GDM1 (cell line): ENCODE measurements at regions not wholly inside any gene's neighbourhood (a gene's known extent, or its start where the extent isn't known, plus 50 kb on each side); places are given as distances from the start of the nearest gene placed in this dataset.
"Not testable (repeated sequence)": the region's sequence is repeated elsewhere in the genome, so short reads cannot be mapped to it uniquely, and the experiment has no call there.

Experiments used
- DNase-seq: peaks from one replicate; lab custom pipeline; 2025; lab: John Stamatoyannopoulos, UW

DNA sequence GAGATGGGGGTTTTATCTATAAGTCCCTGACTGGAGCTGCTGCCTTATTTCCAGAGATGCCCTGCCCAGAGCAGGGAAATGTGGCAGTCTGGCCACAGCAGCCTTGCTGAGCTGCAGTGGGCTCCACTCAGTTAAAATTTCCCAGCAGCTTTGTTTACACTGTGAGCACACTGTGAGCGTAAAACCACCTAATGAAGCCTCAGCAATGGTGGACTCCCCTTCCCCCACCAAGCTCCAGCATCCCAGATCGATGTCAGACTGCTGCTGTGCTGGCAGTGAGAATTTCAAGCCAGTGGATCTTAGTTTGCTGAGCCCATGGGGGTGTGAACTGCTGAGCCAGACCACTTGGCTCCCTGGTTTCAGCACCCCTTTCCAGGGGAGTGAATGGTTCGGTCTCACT is 208.7 kb upstream of the RAI14 start:
- DNase-seq, result no peak

DNA sequence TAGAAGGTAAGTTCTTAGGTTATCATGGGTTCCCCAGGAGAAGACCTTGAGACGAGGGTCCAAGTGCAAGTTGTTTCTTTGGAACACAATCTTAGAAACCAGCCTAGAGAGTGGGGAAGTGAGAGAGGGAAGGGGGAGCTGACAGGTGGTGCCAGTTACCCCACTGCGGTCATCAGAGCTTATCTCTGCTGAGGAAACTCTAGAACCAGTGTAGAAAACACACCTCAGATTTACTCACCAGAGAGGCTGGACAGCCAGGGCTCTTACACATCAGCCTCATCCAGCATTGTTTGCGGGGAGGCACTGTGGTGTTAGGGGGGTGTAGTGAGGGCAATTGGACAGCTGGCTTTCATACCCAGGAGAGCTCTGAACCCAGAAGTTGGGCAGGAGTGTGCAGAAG is 206.5 kb upstream of the RAI14 start:
- no peak for DNase-seq

DNA sequence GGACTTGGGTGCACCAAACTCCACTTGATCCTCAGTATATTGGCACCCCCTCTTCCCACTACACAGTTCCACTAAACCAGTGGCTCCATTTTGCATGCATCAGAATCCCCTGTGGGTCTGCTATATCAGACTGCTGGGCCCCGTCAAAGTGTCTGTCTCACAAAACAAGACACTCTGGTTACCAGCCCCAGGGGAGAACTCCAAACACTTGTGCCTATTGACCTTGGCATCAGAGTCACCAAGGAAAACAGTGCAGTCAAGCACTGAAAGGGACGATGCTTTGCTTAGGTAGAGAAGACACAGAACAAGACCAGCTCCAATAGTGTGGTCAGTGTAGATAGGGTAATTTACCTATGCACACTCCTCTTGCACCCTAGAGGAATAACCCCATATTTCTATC is 205.8 kb upstream of the RAI14 start:
- no peak for DNase-seq

DNA sequence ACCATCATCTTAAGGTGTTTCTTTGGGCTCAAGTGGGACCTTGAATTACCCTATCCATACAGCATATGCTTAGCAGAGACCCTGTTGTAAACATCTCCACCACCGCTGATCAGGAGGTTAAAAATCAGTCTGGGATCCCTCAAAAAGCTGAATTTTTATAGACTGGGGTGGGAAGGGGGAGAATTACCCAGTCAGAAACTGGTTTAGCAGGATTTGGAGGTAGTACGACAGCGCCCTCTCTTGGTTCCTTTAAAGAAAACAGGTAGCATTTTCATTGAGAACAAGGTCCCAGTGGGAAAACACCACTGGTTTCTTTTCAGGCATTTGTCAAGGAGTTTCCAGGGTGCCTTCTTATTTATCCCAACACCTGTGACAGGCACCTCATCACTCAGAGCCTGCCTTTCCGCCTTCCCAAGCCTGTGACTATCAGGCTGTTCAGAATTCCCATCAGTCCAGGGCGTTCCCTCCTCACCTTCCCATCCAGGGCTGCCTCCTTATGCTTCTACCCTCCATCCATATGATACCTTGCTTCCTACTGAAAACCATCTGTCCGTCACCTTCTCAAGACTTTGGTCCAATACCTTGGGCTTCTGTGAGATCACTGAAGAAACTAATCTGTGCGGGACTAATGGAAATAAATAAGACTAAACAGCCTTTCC is 203.8 kb upstream of the RAI14 start:
- DNase-seq, result no peak

DNA sequence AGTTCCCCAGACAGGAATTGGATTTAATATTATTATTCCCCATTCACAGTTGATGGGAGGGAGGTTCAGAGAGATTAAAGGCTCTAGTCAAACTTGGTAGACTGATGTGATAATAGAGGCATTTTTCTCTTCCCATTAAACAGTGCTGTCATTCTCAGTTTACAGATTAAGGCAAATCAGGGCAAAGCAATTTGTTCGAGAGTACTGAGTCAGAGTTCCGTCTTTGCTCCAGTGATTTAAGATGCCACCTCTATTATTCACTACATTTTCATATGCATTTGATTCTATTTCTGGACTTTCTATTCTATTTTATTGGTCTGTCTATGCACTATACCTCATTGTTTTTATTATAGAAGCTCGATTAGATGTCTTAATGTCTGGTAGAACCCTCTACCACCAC is 201.0 kb upstream of the RAI14 start:
- no peak for DNase-seq

DNA sequence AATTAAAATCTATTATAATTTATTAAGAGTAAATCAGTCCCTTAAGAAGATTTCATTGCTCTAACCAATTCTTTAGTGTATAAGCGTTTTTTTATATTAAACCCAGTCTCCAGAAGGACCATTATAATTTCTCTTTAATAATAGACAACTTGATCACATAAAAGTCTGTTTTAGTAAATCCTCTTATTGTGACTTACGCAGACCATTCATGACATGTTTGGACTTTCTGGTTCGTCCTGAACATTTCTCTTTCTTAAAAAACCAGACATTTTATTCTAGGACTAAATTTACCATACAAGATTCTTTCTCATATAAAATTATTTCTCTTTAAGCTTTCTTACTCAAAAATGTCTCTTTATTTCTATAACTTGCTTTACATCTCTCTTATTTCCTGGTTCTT is 196.2 kb upstream of the RAI14 start:
- DNase-seq, result no peak

DNA sequence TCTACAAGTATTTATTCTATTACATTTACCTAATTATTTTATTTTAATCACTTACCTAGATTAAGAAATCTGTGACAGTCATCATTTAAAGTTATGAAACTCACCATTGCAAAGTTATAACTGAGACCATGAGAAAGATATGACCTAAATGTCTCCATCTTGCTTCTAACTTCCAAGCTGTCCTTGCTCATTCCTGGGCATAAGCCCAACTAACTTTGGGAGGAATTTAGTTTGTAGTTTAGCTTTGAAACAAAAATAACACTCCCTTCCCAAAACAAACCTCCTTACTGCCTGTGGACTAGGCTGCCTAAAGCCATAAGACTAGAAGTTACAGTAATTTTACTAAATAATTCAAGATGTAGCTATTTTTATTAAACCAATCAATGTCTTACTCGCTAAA is 195.6 kb upstream of the RAI14 start:
- no peak for DNase-seq

DNA sequence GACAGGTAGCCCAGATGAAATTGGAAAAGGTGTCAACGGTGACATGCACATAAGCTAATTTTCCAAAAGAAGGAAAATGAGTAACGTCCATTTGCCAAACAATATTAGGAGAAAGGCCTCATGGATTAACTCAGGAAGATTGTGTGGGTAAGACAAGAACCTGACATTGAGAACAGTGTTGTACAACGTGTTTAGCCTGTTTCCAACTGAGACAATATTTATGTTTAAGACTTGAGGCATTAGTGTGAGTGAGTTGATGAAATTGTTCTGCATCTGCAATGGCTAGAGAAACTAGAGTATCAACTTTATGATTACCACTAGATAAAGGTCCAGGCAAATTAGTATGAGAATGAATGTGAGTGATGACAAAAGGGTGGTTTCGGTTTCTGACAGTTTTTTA is 191.3 kb upstream of the RAI14 start:
- no peak for DNase-seq

DNA sequence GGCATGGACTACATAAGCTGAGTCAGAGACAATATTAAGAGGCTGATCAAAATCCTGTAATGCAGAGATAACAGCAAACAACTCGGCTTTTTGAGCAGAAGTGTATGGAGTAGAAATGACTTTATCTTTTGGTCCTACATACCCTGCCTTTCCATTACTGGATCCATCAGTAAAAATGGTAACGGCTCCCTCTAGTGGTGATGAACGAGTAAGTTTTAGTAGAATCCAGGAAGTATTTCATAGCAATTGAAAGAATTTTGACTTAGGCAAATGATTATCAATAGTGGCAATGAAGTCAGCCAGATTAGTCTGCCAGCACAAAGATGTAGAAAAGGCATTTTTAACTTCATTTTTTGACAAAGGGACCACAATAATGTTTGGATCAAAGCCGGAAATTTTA is 190.8 kb upstream of the RAI14 start:
- not testable (repeated sequence) for DNase-seq

DNA sequence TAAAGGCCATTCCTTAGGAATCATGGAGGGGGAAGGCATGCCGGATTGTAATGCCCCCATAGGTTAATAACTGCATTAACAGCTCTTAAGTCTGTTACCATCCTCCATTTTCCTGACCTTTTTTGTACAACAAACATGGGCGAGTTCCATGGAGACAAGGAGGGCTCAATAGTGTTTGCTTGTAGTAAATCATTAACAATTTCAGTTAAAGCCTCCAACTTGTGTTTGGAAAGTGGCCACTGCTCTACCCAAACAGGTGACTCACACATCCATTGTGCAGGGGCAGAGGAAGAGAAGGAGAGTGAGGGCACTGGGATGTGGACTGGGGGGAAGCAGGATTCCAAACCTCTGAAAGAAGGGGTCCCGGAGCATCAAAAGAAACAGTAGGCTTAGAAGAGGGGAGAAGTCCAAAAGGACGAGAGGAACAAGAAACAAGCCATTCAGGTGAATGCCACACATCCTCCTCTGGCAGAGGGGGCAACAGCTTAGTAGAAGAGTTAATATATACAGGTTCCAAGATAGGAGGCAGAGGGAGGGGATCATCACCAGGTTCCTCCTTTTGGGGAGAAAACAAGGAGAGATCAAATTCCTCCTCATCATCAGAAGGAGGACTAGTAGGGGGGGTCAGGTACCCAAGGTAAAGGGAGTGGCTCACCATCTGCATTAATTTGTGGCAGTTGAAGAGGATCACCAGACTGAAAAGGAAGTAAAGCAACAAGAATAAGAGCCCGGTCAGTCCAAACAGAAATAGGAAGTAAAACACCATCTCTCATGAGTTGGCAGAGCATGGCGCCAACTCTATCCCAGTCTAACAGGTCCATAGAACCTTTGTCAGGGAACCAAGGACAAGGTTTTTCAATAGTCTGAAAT is 189.4 kb upstream of the RAI14 start:
- DNase-seq, result not testable (repeated sequence)

DNA sequence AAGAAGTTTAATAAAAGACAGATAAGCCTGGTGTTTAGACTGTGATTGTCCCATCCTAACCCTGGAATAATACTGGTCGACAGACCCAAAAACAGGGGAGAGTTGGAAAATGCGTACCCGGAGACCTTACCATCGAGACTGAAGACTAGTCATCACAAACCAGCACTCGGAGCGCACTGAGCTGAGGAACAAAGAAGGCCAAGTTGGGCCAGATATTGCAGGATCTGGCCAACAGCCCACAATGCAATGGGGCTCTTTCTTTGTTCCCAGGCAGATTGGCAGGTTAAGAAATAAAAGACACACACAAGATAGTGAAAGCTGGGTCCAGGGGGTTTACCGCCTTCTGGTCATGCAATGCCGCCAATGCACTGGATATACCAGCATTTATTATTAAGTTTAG is 188.7 kb upstream of the RAI14 start:
- DNase-seq, result no peak

DNA sequence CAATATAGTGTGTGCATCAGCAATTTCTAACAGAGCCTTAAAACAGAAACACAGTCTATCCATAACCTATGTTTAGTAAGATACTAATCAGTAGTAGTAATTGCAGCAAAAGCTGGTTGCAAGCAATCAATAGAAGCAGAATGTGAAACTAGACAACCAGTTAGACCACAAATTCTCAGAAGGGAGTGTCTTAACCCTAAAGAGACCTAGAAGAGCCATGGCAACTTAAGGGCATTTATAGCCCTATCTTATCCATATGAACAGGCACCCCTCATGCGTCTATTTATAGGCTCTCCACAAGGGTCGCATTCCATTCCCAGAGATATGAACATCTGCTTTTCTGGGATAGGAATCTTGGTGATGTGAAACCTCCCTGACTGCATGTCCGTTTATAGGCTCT is 188.1 kb upstream of the RAI14 start:
- not testable (repeated sequence) for DNase-seq

DNA sequence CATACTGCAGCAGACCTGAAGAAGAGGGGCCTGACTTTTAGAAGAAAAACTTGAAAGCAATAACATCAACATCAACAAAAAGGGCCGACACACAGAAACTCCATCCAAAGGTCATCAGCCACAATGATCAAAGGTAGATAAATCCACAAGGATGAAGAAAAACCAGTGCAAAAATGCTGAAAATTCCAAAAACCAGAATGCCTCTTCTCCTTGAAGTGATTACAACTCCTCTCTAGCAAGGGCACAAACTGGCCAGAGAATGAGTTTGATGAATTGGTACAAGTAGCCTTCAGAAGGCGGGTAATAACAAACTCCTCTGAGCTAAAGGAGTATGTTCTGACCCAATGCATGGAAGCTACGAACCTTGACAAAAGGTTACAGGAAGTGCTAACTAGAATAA is 186.2 kb upstream of the RAI14 start:
- no peak for DNase-seq

DNA sequence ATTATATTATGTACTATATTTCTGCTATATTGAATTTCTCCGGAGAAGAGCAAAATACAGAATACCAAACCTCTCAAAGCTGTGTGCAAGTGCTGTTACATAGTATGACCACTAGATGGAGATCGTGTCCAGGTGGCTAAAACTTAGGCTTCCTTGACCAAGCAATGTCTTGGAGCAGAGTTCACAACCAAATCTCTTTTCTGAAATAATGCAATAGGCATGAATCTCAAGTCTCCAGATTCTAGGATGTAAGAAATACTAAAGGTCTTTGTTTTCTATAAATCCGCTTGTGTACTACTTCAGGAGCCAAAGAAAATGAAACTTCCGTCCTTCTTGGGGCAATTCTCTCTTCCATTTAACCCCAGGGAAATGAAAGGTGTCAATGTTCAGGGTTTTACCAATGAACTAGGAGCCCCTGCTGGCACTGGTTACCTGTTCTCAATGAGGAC is 181.5 kb upstream of the RAI14 start:
- no peak for DNase-seq

DNA sequence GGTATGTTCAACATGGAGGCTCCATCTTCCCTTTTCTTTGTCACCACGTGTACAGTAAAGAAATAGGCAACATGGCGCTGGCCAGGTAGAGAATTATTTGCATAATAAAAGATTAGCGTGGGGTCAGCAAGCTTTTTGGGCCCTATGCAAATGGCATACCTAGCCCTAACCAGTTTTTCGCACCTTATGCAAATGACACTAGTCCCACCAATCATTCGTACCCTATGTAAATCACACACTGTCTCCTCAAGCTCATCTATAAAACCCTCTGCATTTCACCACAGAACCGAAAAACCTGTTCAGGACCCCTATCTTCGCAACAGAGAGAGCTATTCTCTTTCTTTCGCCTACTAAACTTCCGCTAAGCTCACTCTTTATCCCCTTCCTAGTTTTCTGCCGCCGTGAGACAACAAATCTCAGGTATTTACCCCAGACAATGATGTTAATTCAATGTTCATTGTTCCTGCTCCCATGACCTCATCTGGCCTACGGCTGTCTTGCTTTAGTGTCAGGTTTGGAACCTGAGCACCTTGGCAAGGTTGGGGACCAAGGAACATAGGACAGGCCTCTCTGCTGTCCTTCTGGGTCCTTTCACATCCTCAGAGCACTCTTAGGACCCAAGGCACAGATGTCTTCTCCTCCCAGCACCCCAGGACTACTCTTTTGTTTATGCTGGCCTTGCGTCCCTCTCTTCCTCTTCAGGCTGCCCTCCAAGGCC is 180.7 kb upstream of the RAI14 start:
- DNase-seq, result no peak

DNA sequence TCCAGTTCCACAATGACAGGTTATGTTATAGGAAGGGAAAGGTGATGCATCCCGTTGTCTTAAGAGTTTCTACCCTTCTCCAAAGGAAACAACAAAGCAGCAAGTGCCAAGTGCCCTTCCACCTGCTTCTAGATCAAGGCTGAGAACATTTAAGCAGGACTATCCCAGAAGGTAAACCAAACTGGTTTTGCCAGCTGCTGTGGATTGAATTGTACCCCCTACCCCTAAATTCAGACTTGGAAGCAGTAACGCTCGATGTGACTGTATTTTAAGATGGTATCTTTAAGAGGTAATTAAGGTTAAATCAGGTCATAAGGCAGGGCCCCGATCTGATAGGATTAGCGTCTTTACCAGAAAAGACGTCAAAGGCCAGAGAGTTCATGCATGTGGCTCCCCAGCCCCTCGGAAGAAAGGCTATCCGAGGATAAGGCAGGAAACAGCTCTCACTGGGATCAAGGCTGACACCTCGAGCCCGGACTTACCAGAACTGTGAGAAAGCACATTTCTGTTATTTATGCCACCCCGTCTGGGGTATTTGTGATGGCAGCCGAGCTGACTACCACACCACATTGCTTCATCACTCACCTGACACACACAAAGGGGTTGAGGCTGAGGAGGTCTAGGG is 179.1 kb upstream of the RAI14 start:
- no peak for DNase-seq

DNA sequence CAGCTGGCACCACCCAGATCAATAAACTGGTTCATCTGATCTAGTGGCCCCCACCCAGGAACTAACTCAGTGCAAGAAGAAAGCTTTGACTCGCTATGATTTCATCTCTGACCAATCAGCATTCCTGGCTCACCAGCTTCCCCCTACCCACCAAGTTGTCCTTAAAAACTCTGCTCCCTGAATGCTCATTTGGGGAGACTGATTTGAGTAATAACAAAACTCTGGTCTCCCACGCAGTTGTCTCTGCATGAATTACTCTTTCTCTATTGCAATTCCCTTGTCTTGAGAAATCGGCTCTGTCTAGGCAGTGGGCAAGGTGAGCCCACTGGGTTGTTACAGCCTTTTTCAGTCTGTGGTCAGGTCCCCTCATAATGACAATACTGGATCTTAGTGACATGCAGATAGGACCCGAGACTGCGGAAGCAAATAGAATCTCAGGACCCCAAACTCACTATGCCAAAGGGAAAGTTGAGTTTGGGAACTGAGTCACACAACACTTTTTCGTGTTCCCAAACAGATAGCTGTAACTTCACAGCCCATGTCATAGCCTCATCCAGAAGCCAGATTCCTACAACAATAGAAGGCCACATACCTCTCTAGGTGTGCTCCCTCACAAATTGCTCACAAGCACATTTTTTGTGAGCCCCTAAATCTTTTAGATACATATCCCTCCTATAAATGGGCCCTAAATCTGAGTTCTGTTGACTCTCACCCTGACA is 175.2 kb upstream of the RAI14 start:
- DNase-seq, result no peak

DNA sequence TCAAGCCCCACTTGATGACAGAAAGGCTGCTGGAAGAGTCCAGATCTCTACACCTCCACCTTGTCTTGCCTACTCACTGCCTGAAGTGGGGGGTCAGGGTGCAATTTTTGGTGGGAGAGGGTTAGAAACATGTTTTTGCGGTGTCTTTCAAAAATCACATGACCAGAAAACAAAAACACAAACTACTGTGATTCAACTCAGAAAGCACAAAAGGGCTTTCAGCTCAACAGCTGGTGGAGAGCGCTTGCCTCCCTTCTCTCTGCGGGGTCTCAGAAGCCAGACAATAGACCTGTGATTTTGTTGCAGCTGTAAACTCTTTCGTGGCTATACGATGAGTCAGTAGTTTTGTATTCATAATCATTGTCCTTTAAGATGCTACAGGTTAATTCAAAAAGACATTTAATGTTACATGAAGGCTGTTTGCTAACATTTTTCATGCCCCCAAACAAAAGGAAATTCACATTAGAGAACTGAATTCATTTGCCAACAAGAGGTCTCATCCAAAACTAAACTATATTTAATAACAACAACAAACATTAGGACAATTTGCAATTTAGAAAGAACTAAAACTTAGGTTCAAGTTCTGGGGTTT is 172.6 kb upstream of the RAI14 start:
- no peak for DNase-seq

DNA sequence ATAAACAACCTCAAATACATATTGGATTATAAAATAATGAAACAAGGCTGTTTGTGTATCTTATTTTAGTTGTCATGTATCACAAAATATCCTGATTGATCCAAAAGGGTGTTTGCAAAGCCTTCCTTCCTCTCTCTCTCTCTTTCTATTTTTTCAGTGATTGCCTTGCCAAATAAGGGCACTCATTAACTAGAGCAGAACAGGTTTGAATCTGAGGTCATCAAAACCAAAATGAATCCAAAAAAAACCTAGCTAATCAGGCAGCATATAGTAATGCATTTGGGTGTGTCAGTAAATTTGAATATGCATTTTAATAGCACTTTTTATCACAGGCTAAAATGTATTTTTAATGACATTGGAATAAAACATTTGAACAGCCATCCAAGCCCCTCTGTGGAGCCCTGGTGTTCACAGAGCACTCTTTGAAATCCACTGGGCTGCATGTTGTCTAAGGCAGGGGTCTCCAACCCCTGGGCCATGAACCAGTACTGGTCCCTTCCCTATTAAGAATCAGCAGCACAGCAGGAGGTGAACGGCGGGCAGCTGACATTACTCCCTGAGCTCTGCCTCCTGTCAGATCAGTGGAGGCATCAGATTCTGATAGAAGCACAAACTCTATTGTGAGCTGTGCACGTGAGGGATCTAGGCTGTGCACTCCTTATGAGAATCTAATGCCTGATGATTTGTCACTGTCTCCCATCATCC is 171.8 kb upstream of the RAI14 start:
- no peak for DNase-seq

DNA sequence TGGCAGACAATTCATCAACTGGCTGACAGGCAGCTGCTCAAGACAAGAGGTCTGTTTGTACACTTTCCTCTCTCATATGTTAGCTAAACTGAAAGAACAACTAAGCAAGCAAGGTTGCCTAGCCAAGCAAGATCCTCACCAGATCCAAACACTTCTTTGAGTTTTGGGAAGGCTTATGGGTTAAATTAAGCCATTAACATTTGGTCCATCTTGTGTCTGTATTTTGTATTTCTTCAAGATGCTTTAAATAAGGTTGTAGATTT is 170.4 kb upstream of the RAI14 start:
- no peak for DNase-seq
